Muscle of leg (tissue), 3 donors: ENCODE measurements at regions not wholly inside any gene's neighbourhood (a gene's known extent, or its start where the extent isn't known, plus 50 kb on each side); places are given as distances from the start of the nearest gene placed in this dataset.
"Not testable (repeated sequence)": the region's sequence is repeated elsewhere in the genome, so short reads cannot be mapped to it uniquely, and the experiment has no call there.

Source experiments
- DNase-seq: peaks from one replicate; pipeline ENCODE4 v3.0.0; 2013
- H3K27ac ChIP-seq: one replicate; pipeline ENCODE4 v1.5.1; 2013; ENCODE audit warnings: mild to moderate bottlenecking, low read length, control low read depth
- H3K27me3 ChIP-seq: one replicate; pipeline ENCODE4 v1.6.1; 2013; ENCODE audit warnings: low read length; ENCODE audit not compliant: control insufficient read depth, insufficient read depth
- H3K36me3 ChIP-seq: one replicate; pipeline ENCODE4 v1.6.1; 2013; ENCODE audit warnings: low read length; ENCODE audit not compliant: control insufficient read depth, insufficient read depth
- H3K4me1 ChIP-seq: one replicate; pipeline ENCODE4 v1.6.1; 2013; ENCODE audit warnings: low read length; ENCODE audit not compliant: control insufficient read depth, insufficient read depth
- H3K4me3 ChIP-seq: one replicate; pipeline ENCODE4 v1.5.1; 2013; ENCODE audit warnings: low read length, control low read depth
- H3K9me3 ChIP-seq: replicated peaks from 2 replicates; pipeline ENCODE4 v1.6.1; 2013; ENCODE audit warnings: low read depth, low read length; ENCODE audit not compliant: control insufficient read depth
- WGBS: methylation state at CpG from one replicate; pipeline ENCODE4 v1.1.5; 2013; ENCODE audit warnings: missing lambda C conversion rate; ENCODE audit not compliant: insufficient coverage; 5-methylcytosine and 5-hydroxymethylcytosine counted together

GRCh38 chr2:33694904-33695303 is 95.8 kb upstream of the FAM98A start:
- Histone ChIP-seq H3K36me3 (no peaks in the 10 kb centered on the region), H3K27ac (no peak overlapping the region), H3K4me3 (no peak overlapping the region), H3K4me1 (no peaks in the 10 kb centered on the region), H3K9me3 (peaks cover 3% of the 10 kb centered on the region), H3K27me3 (no peaks in the 10 kb centered on the region)
- no peak for DNase-seq
- no CpG with 5 or more reads among the region's 1 CpG for WGBS

- not testable (repeated sequence) for H3K36me3 ChIP-seq, H3K27ac ChIP-seq, DNase-seq, H3K27me3 ChIP-seq, H3K4me1 ChIP-seq, H3K9me3 ChIP-seq, H3K4me3 ChIP-seq
- no CpG with 5 or more reads among the region's 1 CpG for WGBS
Measured at GRCh38 chr2:33690686-33691085, 91.6 kb upstream of the FAM98A start.

GRCh38 chr2:33681364-33681757 is 82.3 kb upstream of the FAM98A start:
- H3K4me3 ChIP-seq = no peak overlapping the region
- H3K27ac ChIP-seq = no peak overlapping the region
- peaks cover 2% of the 10 kb centered on the region for H3K9me3 ChIP-seq
- H3K36me3 ChIP-seq = no peaks in the 10 kb centered on the region
- no peaks in the 10 kb centered on the region for H3K4me1 ChIP-seq
- H3K27me3 ChIP-seq = no peaks in the 10 kb centered on the region
- DNase-seq = peak; percentile 40
- WGBS = 0% methylated on average over 1 of the region's 1 CpG

- peak; percentile 19 for DNase-seq
- H3K27me3 ChIP-seq = no peaks in the 10 kb centered on the region
- H3K36me3 ChIP-seq = no peaks in the 10 kb centered on the region
- 30% methylated on average over 4 of the region's 12 CpGs for WGBS
- no peak overlapping the region for H3K27ac ChIP-seq
- H3K9me3 ChIP-seq = peaks cover 2% of the 10 kb centered on the region
- no peak overlapping the region for H3K4me3 ChIP-seq
- no peaks in the 10 kb centered on the region for H3K4me1 ChIP-seq
Measured at GRCh38 chr2:33680644-33681363, 81.7 kb upstream of the FAM98A start.

- DNase-seq = no peak
- Histone ChIP-seq H3K4me3 (no peak overlapping the region), H3K27me3 (no peaks in the 10 kb centered on the region), H3K27ac (no peak overlapping the region), H3K4me1 (no peaks in the 10 kb centered on the region), H3K36me3 (no peaks in the 10 kb centered on the region), H3K9me3 (no peaks in the 10 kb centered on the region)
- WGBS = 0% methylated on average over 1 of the region's 1 CpG
Measured at GRCh38 chr2:33678436-33678835, 79.3 kb upstream of the FAM98A start.

- Histone ChIP-seq H3K4me1 (no peaks in the 10 kb centered on the region), H3K4me3 (no peak overlapping the region), H3K27ac (no peak overlapping the region), H3K27me3 (no peaks in the 10 kb centered on the region), H3K9me3 (no peaks in the 10 kb centered on the region), H3K36me3 (no peaks in the 10 kb centered on the region)
- no CpG with 5 or more reads among the region's 2 CpGs for WGBS
- peak; percentile 2 for DNase-seq
Measured at GRCh38 chr2:33673937-33674336, 74.8 kb upstream of the FAM98A start.

GRCh38 chr2:33672896-33673295 is 73.8 kb upstream of the FAM98A start:
- Histone ChIP-seq H3K4me1 (no peaks in the 10 kb centered on the region), H3K27me3 (no peaks in the 10 kb centered on the region), H3K9me3 (no peaks in the 10 kb centered on the region), H3K36me3 (no peaks in the 10 kb centered on the region), H3K27ac (no peak overlapping the region), H3K4me3 (no peak overlapping the region)
- no CpG with 5 or more reads among the region's 1 CpG for WGBS
- no peak for DNase-seq

- H3K4me3 ChIP-seq = no peak overlapping the region
- no CpG with 5 or more reads among the region's 1 CpG for WGBS
Measured at GRCh38 chr2:33672389-33672788, 73.3 kb upstream of the FAM98A start.

GRCh38 chr2:33671198-33671597 is 72.1 kb upstream of the FAM98A start:
- DNase-seq = no peak
- Histone ChIP-seq H3K4me1 (no peaks in the 10 kb centered on the region), H3K27me3 (no peaks in the 10 kb centered on the region), H3K9me3 (no peaks in the 10 kb centered on the region), H3K27ac (no peak overlapping the region), H3K4me3 (no peak overlapping the region), H3K36me3 (no peaks in the 10 kb centered on the region)
- no CpG with 5 or more reads among the region's 2 CpGs for WGBS

More at GRCh38 chr2:33672389-33672788, 73.3 kb upstream of the FAM98A start:
- no peak for DNase-seq
- Histone ChIP-seq H3K4me1 (no peaks in the 10 kb centered on the region), H3K9me3 (no peaks in the 10 kb centered on the region), H3K27me3 (no peaks in the 10 kb centered on the region), H3K36me3 (no peaks in the 10 kb centered on the region), H3K27ac (no peak overlapping the region)

GRCh38 chr2:33670392-33670937 is 71.4 kb upstream of the FAM98A start:
- Histone ChIP-seq H3K4me1 (no peaks in the 10 kb centered on the region), H3K27ac (no peak overlapping the region), H3K9me3 (no peaks in the 10 kb centered on the region), H3K36me3 (no peaks in the 10 kb centered on the region), H3K27me3 (no peaks in the 10 kb centered on the region), H3K4me3 (no peak overlapping the region)
- WGBS = 83% methylated on average over 2 of the region's 4 CpGs
- DNase-seq = no peak
